HG03066 (cell line): ENCODE measurements at regions not wholly inside any gene's neighbourhood (a gene's known extent, or its start where the extent isn't known, plus 50 kb on each side); places are given as distances from the start of the nearest gene placed in this dataset.
"Not testable (repeated sequence)": the region's sequence is repeated elsewhere in the genome, so short reads cannot be mapped to it uniquely, and the experiment has no call there.

Source experiments
- ATAC-seq: cut with Tn5 transposase; IDR thresholded peaks from one replicate; pipeline ENCODE4 v1.9.1; 2021; ENCODE audit warnings: low read depth; ENCODE audit not compliant: unreplicated experiment

DNA sequence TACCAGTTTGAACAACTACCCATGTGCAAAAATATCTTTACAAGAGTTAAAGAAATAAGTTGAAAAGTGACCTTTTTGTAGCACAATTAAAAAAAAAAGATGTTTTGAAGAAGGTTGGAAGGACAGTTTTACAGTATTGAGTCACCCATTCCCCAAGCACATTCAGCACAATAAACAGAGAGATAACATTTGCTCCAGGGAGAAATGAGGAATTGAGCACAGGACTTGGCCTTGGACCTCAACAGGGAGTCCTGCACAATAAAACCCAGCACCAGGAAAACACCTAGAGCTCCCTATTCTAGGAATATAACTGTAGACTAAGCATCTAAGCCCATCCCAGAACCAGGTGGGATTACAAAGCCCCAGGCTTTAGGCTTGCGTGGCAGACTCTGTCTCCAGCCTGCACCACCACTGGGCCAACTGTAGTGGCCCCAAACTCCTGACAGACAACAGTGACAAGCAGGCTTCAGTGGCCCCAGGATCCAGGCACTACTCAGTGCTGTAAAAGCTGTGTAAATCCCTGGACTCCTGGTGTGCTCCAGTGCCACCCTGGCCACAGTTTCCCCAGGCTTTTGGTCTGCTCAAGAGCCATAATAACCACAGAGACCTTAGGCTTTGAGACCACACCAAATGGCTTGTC lies 857.2 kb downstream of the SLITRK1 start:
- ATAC-seq, result no peak

DNA sequence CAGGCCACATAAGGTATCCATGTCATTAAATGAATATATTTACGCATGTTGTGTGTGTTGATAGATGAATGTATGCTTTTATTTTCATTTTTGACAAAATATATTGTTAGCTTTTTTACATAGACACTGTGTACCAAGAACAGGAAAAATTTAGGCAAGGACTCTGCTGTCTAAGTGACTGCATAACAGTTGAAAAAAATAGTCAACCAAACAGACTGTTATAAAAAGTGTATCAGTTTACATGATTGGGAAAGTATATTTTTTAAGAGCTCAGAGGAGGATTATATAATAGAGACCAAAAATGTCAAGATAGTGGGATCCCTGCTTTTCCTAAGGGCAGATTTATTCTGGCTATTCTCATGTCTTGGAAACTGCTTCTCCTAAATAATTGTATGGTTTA lies 858.0 kb downstream of the SLITRK1 start:
- ATAC-seq, result no peak

GRCh38 chr13:83019986-83020385 lies 862.3 kb downstream of the SLITRK1 start:
- ATAC-seq, result no peak

DNA sequence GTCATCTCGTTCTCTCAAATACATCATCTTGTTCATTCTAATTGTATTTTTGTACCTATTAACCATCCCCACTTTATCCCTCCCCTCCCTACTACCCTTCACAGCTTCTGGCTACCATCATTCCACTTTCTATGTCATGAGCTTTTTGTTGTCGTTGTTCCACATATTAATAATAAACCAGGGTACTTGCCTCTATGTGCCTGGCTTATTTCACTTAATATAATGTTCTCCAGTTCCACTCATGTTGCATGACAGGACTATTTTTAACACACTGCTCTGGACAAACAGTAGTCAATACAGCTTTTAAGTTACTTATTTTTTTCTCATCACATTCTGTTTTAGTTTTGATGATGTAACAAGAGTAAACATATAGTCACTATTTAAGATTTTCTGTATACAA lies 872.3 kb downstream of the SLITRK1 start:
- ATAC-seq, result no peak

GRCh38 chr13:83008212-83008929 lies 873.9 kb downstream of the SLITRK1 start:
- ATAC-seq, result no peak

DNA sequence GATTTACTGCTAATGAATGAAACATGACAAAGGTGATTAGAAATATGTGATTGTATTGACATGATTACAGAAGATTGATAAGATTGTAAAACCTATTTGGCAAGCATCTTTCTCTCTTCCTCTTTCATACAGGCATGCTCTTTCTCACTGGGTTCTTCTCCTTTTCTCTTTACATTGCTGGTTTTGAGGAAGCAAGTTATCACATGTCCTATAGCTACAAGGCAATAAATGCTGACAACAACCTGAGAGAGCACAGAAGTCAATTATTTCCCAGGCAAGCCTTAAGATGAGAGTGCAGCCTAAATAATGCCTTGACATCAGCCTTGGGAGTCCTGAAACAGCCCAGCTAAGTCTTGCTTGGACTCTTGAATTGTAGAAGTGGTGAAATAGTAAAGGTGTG lies 875.0 kb downstream of the SLITRK1 start:
- ATAC-seq, result no peak

GRCh38 chr13:83003185-83003584 lies 879.1 kb downstream of the SLITRK1 start:
- ATAC-seq, result no peak

GRCh38 chr13:82993417-82993816 lies 888.9 kb downstream of the SLITRK1 start:
- ATAC-seq, result no peak

DNA sequence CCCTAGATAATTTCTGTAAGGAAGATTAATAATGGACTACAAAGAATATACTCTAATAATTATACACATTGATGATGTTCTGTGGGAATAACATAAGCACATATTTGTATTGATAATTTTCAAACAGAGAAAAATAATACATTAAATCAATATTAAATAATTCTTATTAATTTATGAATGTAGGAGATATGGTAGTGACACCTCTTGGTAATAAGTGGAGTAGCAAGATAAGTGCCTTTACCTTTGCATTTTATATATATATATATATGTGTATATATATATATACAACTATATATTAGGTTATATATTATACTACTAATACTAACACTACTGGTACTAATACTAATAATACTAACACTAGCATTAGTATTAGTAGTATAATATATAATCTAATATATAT lies 905.8 kb downstream of the SLITRK1 start:
- ATAC-seq, result no peak

GRCh38 chr13:82963226-82964099 lies 918.8 kb downstream of the SLITRK1 start:
- ATAC-seq, result no peak

DNA sequence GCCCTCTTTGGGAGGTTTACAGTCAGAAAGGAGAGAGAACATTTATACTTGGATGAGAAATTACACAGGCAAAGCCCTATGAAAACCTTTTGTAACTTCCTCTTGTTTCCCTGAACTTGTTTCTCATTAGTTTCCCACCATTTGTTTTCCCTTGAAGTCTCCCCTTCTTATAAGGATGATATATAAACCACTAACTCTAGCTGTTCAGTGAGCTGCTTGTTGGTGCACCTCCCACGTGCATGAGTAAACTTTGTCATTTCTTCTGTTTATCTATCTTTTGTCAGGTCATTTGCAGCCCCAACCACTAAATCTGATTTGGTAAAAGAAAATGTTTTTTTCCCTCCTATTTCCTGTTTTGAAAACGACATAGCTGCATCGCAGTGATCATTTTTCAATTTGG lies 919.9 kb downstream of the SLITRK1 start:
- ATAC-seq, result no peak

DNA sequence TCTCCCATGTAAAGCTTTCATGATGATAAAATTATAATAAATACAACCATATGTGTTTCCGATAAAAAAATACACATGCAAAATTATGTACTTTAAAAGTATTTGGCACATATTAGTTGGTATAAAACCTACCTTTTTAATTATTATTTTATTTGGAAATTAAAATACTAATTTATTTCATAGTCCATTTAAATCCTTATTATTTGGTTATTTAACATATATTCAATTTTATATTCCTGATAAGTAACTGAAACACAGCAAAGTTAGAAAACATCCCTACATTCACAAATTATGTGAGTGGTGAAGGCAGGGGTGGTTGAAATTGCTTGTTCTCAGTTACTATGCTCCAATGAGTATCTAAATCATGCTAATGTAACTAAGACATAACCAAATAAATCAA lies 920.5 kb downstream of the SLITRK1 start:
- no peak for ATAC-seq

DNA sequence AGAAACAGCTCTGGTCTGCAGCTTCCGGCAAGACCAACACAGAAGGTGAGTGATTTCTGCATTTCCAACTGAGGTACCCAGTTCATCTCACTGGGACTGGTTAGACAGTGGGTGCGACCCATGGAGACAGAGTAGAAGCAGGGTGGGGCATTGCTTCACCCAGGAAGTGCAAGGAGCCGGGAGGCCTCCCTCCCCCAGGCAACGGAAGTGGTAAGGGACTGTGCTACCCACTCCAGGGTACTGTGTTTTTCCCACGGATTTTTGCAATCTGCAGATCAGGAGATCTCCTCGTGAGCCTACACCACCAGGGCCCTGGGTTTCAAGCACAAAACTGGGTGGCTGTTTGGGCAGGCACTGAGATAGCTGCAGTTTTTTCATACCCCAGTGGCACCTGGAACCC lies 929.9 kb downstream of the SLITRK1 start:
- not testable (repeated sequence) for ATAC-seq

DNA sequence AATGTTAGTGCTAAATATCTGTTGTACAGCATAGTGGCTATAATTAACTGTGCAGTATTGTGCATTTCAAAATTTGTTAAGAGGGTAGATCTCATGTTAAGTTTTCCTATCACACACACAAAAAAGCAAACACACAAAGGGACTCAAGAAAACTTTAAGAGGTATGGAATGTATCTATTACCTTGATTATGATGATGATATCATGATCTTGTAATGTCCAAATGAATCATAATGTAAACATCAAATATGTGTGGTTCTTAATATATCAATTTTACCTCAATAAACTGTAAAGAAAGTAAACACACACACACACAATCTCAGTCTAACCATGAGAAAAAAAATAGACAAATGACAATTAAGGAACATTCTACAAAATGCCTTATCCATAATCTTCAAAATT lies 934.6 kb downstream of the SLITRK1 start:
- ATAC-seq, result no peak

DNA sequence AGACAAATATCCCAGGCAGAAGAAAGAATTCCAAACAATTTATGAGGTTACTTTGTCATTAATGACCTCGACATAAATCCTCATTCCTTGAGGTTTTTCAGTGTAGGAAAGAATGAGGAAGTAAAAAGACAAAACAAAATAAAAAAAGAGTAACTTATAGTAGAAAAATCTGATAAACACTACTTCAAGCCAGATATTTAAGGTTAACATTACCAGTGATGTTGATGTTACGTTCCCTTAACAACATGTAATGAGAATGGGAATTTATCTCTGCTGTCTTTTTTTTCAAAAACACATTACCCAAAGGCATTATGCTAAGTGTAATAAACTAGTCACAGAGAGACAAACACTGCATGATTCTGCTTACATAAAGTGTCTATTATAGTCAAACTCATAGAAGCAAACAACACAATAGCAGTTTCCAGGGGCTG lies 935.1 kb downstream of the SLITRK1 start:
- no peak for ATAC-seq

DNA sequence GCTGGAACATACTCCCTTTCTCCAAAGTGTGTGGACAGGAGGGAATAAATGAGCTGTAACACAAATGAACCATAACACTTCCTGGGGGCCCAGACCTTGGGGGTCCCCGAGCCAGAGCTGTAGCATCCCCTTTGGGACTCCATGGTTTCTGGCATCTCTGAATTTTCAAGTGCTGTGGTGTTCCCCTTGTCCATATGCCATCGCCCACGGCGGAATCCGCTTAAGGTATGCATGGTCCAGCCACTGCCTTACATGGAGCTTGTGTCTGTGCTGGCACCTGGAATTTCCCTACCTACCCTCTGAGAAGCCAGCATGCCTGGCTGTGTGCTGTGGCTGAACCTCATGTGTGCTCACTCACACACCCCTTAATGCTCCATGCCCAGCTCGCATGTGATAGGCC lies 943.6 kb downstream of the SLITRK1 start:
- ATAC-seq, result no peak

DNA sequence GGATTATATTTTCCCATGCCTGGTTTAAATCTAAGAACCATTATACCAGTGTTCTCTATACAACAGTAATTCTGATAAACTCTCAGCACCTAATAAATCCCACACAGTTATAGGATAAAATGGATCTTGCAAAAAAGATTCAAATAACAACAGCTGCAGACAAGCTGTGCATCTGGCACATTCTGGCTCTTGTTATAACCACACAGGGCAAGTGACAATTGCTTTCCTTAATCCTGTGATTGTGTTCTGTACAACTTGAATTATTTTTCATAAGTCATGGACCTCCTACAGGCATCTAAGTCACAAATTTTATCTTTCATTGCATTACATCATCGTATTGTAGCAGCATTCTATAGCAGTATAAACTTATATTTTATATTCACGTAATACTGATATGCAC lies 948.3 kb downstream of the SLITRK1 start:
- ATAC-seq, result no peak

GRCh38 chr13:82925114-82925513 lies 957.2 kb downstream of the SLITRK1 start:
- no peak for ATAC-seq

GRCh38 chr13:82917984-82918383 lies 964.3 kb downstream of the SLITRK1 start:
- ATAC-seq, result no peak

DNA sequence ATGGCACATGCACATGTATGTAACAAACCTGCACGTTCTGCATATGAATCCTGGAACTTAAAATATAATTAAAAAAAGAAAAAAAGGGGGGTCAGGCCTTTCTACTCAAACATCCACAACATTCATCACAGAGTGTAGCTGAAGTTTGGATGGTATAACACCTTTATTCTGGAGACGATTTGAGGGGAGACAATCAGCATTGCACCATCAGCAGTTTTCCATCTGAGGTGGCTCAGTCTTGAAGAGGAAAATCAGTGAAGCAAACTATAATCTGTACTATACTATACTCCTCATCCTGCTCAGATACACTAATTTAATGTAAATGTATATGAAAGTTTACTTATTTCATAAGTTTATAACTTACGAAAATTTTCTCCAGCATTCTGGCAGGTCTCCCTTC lies 969.7 kb downstream of the SLITRK1 start:
- no peak for ATAC-seq

- no peak for ATAC-seq
Observed at GRCh38 chr13:82905071-82905470, 977.2 kb downstream of the SLITRK1 start.
